ENCODE measurements at regions not wholly inside any gene's neighbourhood (a gene's known extent, or its start where the extent isn't known, plus 50 kb on each side); places are given as distances from the start of the nearest gene placed in this dataset.
"Not testable (repeated sequence)": the region's sequence is repeated elsewhere in the genome, so short reads cannot be mapped to it uniquely, and the experiment has no call there.

DNA sequence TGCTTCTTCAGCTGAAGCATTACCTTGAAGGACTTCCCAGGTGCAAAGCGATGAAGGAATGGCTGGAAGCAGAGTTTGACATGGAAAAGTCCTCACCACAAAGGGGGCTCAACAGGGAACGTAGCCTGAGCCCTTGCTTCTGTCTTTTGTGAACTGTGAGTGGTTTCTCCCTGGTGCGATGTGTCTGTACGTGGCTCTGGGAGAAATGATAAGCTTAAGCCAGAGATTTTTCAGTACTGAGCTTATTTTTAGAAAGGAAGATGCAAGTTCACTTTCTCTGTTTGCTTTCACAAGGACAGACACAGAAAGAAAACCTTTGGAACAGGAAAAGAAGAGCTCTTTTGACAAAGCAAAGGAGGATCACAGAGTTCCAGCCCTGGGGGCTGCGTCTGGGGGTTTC, 79.4 kb downstream of the DACT2 start:
- Histone ChIP-seq H3K36me3 (replicated peaks) (no peaks in the 10 kb centered on the region), H3K27ac (no peak overlapping the region), H3K27me3 (replicated peaks) (no peaks in the 10 kb centered on the region), H3K4me3 (ENCODE audit: low read depth, low read length) (no peak overlapping the region)
- in situ Hi-C loops (cut with HindIII; ENCODE audit: low pct_ligation_motif_present, low sequenced_read_pairs) = no loop called here
- no peak for DNase-seq
- TF ChIP-seq CTCF (IDR thresholded peaks at IDR 0.05; ENCODE audit: low read depth, low read length, missing control alignments) = no peak

DNA sequence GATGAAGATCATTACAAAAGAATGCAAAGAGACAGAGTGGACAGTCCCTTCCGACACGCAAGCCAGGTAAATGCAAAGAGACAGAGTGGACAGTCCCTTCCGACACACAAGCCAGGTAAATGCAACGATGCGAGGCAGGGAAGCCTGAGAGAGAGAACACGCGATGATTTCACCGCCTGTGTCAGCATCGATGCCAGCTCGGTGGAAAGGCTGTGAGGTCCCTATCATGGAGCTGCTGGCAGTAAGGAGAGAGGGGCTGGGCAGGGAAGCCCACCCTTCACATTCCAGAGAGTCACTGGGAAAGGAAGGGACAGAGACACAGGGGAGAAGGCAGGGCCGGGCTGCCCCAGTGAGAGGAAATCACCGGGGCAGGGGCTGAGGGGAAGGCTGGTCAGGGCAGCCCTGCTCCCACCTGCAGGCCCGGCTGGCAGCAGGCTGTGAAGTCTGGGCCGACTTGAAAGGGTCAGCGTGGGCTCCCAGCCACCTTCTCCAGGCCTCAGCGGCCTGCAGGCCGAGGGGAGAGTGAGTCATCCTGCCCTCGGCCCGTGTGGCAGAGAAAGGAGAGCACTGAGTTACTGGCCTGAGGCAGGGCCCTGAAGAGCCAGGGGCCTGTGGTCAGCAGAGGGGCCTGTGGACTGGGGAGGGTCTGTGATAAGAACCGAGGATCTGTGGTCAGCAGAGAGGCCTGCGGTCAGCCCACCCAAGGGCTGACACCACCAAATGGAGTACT, 80.4 kb downstream of the DACT2 start:
- Histone ChIP-seq H3K4me3 (ENCODE audit: low read depth, low read length) (no peak overlapping the region), H3K27ac (no peak overlapping the region), H3K27me3 (replicated peaks) (no peaks in the 10 kb centered on the region), H3K36me3 (replicated peaks) (no peaks in the 10 kb centered on the region)
- TF ChIP-seq CTCF (IDR thresholded peaks at IDR 0.05; ENCODE audit: low read depth, low read length, missing control alignments) = no peak
- no peak for DNase-seq
- in situ Hi-C loops (cut with HindIII; ENCODE audit: low pct_ligation_motif_present, low sequenced_read_pairs) = no loop called here

- no peak for DNase-seq
- Histone ChIP-seq H3K27me3 (replicated peaks) (no peaks in the 10 kb centered on the region), H3K36me3 (replicated peaks) (no peaks in the 10 kb centered on the region), H3K4me3 (ENCODE audit: low read depth, low read length) (no peak overlapping the region), H3K27ac (no peak overlapping the region)
- TF ChIP-seq CTCF (IDR thresholded peaks at IDR 0.05; ENCODE audit: low read depth, low read length, missing control alignments) = no peak
- in situ Hi-C loops (cut with HindIII; ENCODE audit: low pct_ligation_motif_present, low sequenced_read_pairs) = no loop called here
Observed at GRCh38 chr6:168238159-168238909, 81.2 kb downstream of the DACT2 start.

DNA sequence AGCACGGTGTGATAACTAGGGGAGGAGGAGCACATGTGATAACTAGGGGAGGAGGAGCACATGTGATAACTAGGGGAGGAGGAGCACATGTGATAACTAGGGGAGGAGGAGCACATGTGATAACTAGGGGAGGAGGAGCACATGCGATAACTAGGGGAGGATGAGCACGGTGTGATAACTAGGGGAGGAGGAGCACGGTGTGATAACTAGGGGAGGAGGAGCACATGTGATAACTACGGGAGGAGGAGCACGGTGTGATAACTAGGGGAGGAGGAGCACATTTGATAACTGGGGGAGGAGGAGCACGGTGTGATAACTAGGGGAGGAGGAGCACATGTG, 85.7 kb downstream of the DACT2 start:
- H3K27ac ChIP-seq; H3K36me3 ChIP-seq (replicated peaks); H3K4me3 ChIP-seq (ENCODE audit: low read depth, low read length); DNase-seq; in situ Hi-C loops (cut with HindIII; ENCODE audit: low pct_ligation_motif_present, low sequenced_read_pairs); H3K27me3 ChIP-seq (replicated peaks): not testable (repeated sequence)

DNA sequence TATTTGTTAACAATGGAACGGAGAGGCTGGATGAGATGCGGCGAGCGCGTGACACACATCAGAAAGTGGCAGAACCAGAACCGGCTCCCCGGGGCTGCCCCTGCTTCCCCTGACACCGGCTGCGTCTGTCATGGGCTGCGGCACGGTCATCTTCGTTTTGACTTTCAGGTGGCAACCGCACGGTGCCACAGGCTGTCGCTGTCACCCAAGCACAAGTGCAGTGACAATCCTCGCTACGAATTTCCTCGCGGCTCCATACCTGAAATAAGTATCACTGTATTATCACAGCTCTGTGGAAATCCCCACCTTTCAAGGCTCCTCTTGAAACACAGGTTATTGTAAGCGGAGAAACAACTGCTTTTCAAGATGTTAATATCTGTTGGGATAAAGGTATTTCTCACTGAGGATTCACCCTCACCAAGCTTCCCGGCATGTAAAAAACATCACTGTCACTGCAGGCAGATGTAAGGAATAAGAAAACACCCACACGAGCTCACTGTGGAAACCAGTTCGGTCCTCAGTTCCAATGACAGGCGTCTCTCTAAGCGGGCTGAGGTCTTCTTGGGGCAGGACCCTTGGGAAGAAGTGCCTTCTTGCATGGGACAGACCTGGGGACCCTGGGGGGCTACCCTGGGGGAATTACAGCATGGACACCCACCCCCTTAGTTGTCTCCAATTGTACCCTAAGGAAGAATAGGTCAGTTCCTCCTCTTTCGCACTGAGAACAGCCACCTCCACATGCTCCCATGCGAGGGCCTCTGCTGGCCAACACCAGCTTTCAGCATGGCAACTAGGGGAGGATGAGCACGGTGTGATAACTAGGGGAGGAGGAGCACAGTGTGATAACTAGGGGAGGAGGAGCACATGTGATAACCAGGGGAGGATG, 86.3 kb downstream of the DACT2 start:
- Histone ChIP-seq H3K4me3 (ENCODE audit: low read depth, low read length) (no peak overlapping the region), H3K27me3 (replicated peaks) (no peaks in the 10 kb centered on the region), H3K36me3 (replicated peaks) (no peaks in the 10 kb centered on the region), H3K27ac (no peak overlapping the region)
- TF ChIP-seq CTCF (IDR thresholded peaks at IDR 0.05; ENCODE audit: low read depth, low read length, missing control alignments) = no peak
- no peak for DNase-seq
- in situ Hi-C loops (cut with HindIII; ENCODE audit: low pct_ligation_motif_present, low sequenced_read_pairs) = no loop called here

DNA sequence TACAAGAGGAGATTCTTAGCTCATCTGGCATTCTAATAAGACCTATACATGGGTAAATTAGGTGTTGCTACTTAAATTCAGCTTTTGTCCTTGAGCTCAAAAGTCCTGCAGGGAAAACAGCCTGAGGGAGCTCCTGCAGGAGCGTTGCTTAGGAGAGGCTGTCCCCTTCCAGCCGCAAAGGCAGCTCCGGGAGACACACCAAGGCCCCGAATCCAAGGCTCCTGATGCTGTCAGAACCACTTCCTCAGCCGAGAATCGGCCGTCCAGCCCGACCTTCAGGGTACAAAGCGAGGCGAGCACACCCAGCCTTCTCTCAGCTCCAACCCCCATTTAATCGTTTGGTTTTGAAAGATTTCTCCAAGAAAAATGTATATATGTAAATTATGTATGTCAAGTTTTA, 87.0 kb downstream of the DACT2 start:
- Histone ChIP-seq H3K27me3 (replicated peaks) (no peaks in the 10 kb centered on the region), H3K27ac (no peak overlapping the region), H3K36me3 (replicated peaks) (no peaks in the 10 kb centered on the region), H3K4me3 (ENCODE audit: low read depth, low read length) (no peak overlapping the region)
- in situ Hi-C loops (cut with HindIII; ENCODE audit: low pct_ligation_motif_present, low sequenced_read_pairs) = no loop called here
- DNase-seq = no peak
- TF ChIP-seq CTCF (IDR thresholded peaks at IDR 0.05; ENCODE audit: low read depth, low read length, missing control alignments) = no peak

Data from brain microvascular endothelial cell (primary cell).